Keratinocyte (primary cell): ENCODE measurements at regions not wholly inside any gene's neighbourhood (a gene's known extent, or its start where the extent isn't known, plus 50 kb on each side); places are given as distances from the start of the nearest gene placed in this dataset.

ENCODE experiments used
- DNase-seq: peaks from one replicate; pipeline ENCODE4 v3.0.0-alpha.2; 2011; ENCODE audit warnings: low read depth, missing footprints, low spot score
- FAIRE-seq: peaks from 2 replicates; lab custom pipeline; 2011; peaks lifted over from hg19 to GRCh38; lab: Jason Lieb, UNC
- H2AFZ ChIP-seq: 2 replicates; pipeline ENCODE4 v1.6.0; 2012; ENCODE audit warnings: low read length, control low read depth, inconsistent platforms; ENCODE audit not compliant: control insufficient read depth
- H3K27ac ChIP-seq: 2 replicates; pipeline ENCODE4 v1.5.1; 2011; ENCODE audit warnings: low read length; ENCODE audit not compliant: control insufficient read depth, insufficient read depth
- H3K27me3 ChIP-seq: 3 replicates; pipeline ENCODE4 v1.6.0; 2011; ENCODE audit warnings: low read length; ENCODE audit not compliant: control insufficient read depth, insufficient read depth; ENCODE audit errors: extremely low read depth
- H3K36me3 ChIP-seq, 2 experiments: 2 replicates in 1 of 2; 3 replicates in 1 of 2; pipeline ENCODE4 v1.5.1; 2011; ENCODE audit warnings: low read length in 2 of 2, mild to moderate bottlenecking in 1 of 2; ENCODE audit not compliant: control insufficient read depth in 2 of 2, insufficient read depth in 2 of 2; ENCODE audit errors: extremely low read depth in 1 of 2
- H3K4me1 ChIP-seq: 3 replicates; pipeline ENCODE4 v1.5.1; 2011; ENCODE audit warnings: low read length; ENCODE audit not compliant: control insufficient read depth, insufficient read depth; ENCODE audit errors: extremely low read depth
- H3K4me2 ChIP-seq: 3 replicates; pipeline ENCODE4 v1.6.0; 2011; ENCODE audit warnings: low read depth, low read length; ENCODE audit not compliant: control insufficient read depth, insufficient read depth; ENCODE audit errors: extremely low read depth
- H3K4me3 ChIP-seq, 3 experiments: fragments of 200-600 bp in 1 of 3; sonication (generic) in 1 of 3; 2 replicates in 2 of 3; 3 replicates in 1 of 3; pipeline ENCODE4 v1.5.1; 2011 to 2016; ENCODE audit warnings: low read length in 3 of 3, mild to moderate bottlenecking in 3 of 3, control low read depth in 2 of 3, inconsistent platforms in 1 of 3, low read depth in 1 of 3, mixed read lengths in 1 of 3, mixed run types in 1 of 3, moderate library complexity in 1 of 3; ENCODE audit not compliant: control insufficient read depth in 2 of 3, insufficient read depth in 2 of 3; ENCODE audit errors: extremely low read depth in 1 of 3
- H3K79me2 ChIP-seq: 2 replicates; pipeline ENCODE4 v1.6.0; 2012; ENCODE audit warnings: low read length; ENCODE audit not compliant: control insufficient read depth, insufficient read depth
- H3K9ac ChIP-seq: 3 replicates; pipeline ENCODE4 v1.6.0; 2011; ENCODE audit warnings: low read length; ENCODE audit not compliant: control insufficient read depth, insufficient read depth; ENCODE audit errors: extremely low read depth
- H3K9me1 ChIP-seq: 3 replicates; pipeline ENCODE4 v1.6.0; 2011; ENCODE audit warnings: low read length; ENCODE audit not compliant: control insufficient read depth, insufficient read depth; ENCODE audit errors: extremely low read depth
- H3K9me3 ChIP-seq: 2 replicates; pipeline ENCODE4 v1.5.1; 2012; ENCODE audit warnings: low read depth, low read length; ENCODE audit not compliant: control insufficient read depth
- H4K20me1 ChIP-seq: 3 replicates; pipeline ENCODE4 v1.6.0; 2011; ENCODE audit warnings: low read length; ENCODE audit not compliant: control insufficient read depth, insufficient read depth; ENCODE audit errors: extremely low read depth
- CTCF ChIP-seq, 3 experiments: IDR thresholded peaks in 1 of 3; conservative IDR thresholded peaks in 1 of 3; optimal IDR thresholded peaks in 1 of 3; 2 replicates in 2 of 3; 3 replicates in 1 of 3; pipeline versions ENCODE3 to v1.5.1; 2011; ENCODE audit warnings: low read length in 3 of 3, mild to moderate bottlenecking in 3 of 3, moderate library complexity in 2 of 3, control low read depth in 1 of 3, inconsistent platforms in 1 of 3; ENCODE audit not compliant: insufficient read depth in 2 of 3; ENCODE audit errors: extremely low read depth in 1 of 3
- EZH2 ChIP-seq: IDR thresholded peaks from one replicate; pipeline ENCODE4 v1.6.1; 2012; ENCODE audit warnings: inconsistent platforms, mild to moderate bottlenecking, low read length, moderate library complexity
- dilution Hi-C: fragments of 300-500 bp; cut with MboI; formaldehyde crosslinking; loops from one replicate; pipeline ENCODE4 v1.7.0; 2020; ENCODE audit warnings: low sequenced_read_pairs; ENCODE audit not compliant: extremely low pct_ligation_motif_present

- DNase-seq, result peak; percentile 21
- H2AFZ ChIP-seq, result peak overlapping the region; percentile 57
- dilution Hi-C loops, result no loop called here
- no peaks in the 10 kb centered on the region for H4K20me1 ChIP-seq
- H3K4me1 ChIP-seq, result peaks cover 3% of the 10 kb centered on the region
- TF ChIP-seq EZH2 (no peak), CTCF (optimal IDR thresholded peaks at IDR 0.05 in 1 of 3, IDR thresholded peaks at IDR 0.05 in 1 of 3, conservative IDR thresholded peaks at IDR 0.05 in 1 of 3; ENCODE audit: extremely low read depth in 1 of 3, insufficient read depth in 2 of 3, low read length in 3 of 3) (no peak)
- no peaks in the 10 kb centered on the region for H3K9me3 ChIP-seq
- H3K4me3 ChIP-seq, result no peak overlapping the region
- no peaks in the 10 kb centered on the region for H3K9me1 ChIP-seq
- H3K79me2 ChIP-seq, result no peaks in the 10 kb centered on the region
- H3K9ac ChIP-seq, result no peak overlapping the region
- peak overlapping the region; percentile 36 for H3K4me2 ChIP-seq
- H3K27ac ChIP-seq, result peak overlapping the region; percentile 42
- FAIRE-seq, result peak; percentile 75
- no peaks in the 10 kb centered on the region for H3K36me3 ChIP-seq
- H3K27me3 ChIP-seq, result no peaks in the 10 kb centered on the region
Observed at GRCh38 chr18:76209597-76209996, 285.4 kb downstream of the ZNF516 start.

- peak overlapping the region; percentile 36 for H3K4me2 ChIP-seq
- H4K20me1 ChIP-seq, result no peaks in the 10 kb centered on the region
- H3K4me1 ChIP-seq, result peaks cover 3% of the 10 kb centered on the region
- no peaks in the 10 kb centered on the region for H3K36me3 ChIP-seq
- TF ChIP-seq EZH2 (no peak), CTCF (optimal IDR thresholded peaks at IDR 0.05 in 1 of 3, IDR thresholded peaks at IDR 0.05 in 1 of 3, conservative IDR thresholded peaks at IDR 0.05 in 1 of 3; ENCODE audit: extremely low read depth in 1 of 3, insufficient read depth in 2 of 3, low read length in 3 of 3) (no peak)
- no peak overlapping the region for H3K9ac ChIP-seq
- H3K4me3 ChIP-seq, result no peak overlapping the region
- FAIRE-seq (no peak), DNase-seq (no peak)
- no peaks in the 10 kb centered on the region for H3K27me3 ChIP-seq
- H3K9me1 ChIP-seq, result no peaks in the 10 kb centered on the region
- dilution Hi-C loops, result no loop called here
- no peak overlapping the region for H2AFZ ChIP-seq
- H3K79me2 ChIP-seq, result no peaks in the 10 kb centered on the region
- H3K9me3 ChIP-seq, result no peaks in the 10 kb centered on the region
- no peak overlapping the region for H3K27ac ChIP-seq
Observed at GRCh38 chr18:76208678-76209306, 286.2 kb downstream of the ZNF516 start.
